ENCODE measurements at regions not wholly inside any gene's neighbourhood (a gene's known extent, or its start where the extent isn't known, plus 50 kb on each side); places are given as distances from the start of the nearest gene placed in this dataset.
A peak's percentile ranks its signal among the peaks of the same experiment; 100 is the strongest.

DNA sequence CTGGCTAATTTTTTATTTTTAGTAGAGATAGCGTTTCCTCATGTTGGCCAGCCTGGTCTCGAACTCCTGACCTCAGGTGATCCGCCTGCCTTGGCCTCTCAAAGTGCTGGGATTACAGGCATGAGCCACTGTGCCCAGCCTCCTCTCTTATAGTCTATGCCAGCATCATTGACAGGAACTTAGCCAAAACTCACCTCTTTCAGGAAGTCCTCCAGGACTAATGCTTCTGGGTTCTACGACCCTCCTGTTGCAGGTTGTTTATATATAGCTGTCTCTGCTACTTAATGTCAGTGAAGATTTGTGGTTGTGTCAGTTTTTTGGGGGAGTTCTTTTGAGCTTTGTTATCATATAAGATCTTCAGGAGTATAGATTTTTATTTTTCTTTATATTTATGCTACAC lies 112.1 kb upstream of the CDC42EP3 start:
- intact Hi-C loops (cut with DNase I) = no loop called here
- ATAC-seq (no peak), DNase-seq (no peak)
- Histone ChIP-seq H3K9me3 (ENCODE audit: control insufficient read depth, low read length) (no peaks in the 10 kb centered on the region), H3K27me3 (ENCODE audit: control insufficient read depth, insufficient read depth) (no peaks in the 10 kb centered on the region), H3K4me3 (ENCODE audit: low read length) (no peak overlapping the region), H3K4me1 (ENCODE audit: control insufficient read depth, insufficient read depth, low read length) (peaks cover 1% of the 10 kb centered on the region), H3K27ac (ENCODE audit: low read length) (no peak overlapping the region)
- WGBS = 93% methylated on average over 4 of the region's 4 CpGs

DNA sequence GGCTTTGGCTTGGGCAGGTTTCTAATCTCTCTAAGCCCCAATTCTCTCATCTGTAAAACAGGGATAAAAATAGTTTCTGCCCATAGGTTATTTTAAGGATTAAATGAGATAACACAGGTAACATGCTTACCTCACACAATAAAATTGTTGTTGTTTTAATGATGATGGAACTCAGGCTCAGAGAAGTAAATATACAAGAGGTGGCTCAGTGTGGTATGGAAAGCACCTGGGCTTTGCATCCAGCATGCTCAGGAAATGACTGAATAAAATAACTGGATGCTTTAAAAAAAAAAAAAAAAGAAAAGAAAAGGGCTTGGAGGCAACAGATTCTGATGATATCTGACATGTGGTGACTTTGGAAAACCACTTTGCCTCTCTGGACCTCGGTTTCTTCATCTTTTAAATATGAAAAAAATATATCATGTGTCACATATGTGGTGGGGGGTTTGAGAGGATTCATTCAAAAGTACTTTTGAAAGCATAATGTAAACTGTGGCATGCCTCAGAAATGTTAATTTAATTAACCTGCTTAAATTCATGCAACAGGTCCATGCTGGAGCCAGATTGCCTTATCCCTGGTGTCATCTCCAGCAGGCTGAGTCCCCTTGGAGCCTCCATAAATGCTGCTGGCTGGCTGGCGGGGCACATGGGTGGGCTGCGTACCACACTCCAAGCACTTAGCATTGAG lies 112.8 kb upstream of the CDC42EP3 start:
- peaks cover 1% of the 10 kb centered on the region for H3K4me1 ChIP-seq (ENCODE audit: control insufficient read depth, insufficient read depth, low read length)
- DNase-seq (no peak), ATAC-seq (no peak)
- intact Hi-C loops (cut with DNase I) = no loop called here
- no peaks in the 10 kb centered on the region for H3K9me3 ChIP-seq (ENCODE audit: control insufficient read depth, low read length)
- WGBS = 90% methylated on average over 3 of the region's 3 CpGs
- no peak overlapping the region for H3K4me3 ChIP-seq (ENCODE audit: low read length)
- no peak overlapping the region for H3K27ac ChIP-seq (ENCODE audit: low read length)
- H3K27me3 ChIP-seq (ENCODE audit: control insufficient read depth, insufficient read depth) = no peaks in the 10 kb centered on the region

DNA sequence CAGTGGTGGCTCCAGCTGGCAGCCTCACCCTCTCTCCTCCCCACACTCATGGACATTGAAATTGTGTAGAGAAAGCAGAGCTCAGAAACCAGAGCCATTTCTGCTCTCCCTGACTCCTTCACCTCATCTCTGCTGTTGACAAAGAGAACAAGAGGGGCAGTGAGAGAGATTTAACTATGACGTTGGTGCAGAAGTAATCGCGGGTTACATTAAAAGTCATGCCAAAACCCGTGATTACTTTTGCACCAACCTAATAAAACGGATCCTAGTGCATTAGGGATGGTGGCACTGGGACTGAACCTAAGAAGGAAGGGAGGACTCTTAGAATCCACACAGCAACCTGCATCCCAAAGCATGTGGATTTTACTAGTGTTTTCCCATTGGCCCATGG lies 113.3 kb upstream of the CDC42EP3 start:
- Histone ChIP-seq H3K9me3 (ENCODE audit: control insufficient read depth, low read length) (no peaks in the 10 kb centered on the region), H3K4me3 (ENCODE audit: low read length) (no peak overlapping the region), H3K27me3 (ENCODE audit: control insufficient read depth, insufficient read depth) (no peaks in the 10 kb centered on the region), H3K27ac (ENCODE audit: low read length) (no peak overlapping the region), H3K4me1 (ENCODE audit: control insufficient read depth, insufficient read depth, low read length) (peaks cover 1% of the 10 kb centered on the region)
- ATAC-seq = no peak
- intact Hi-C loops (cut with DNase I) = no loop called here
- WGBS = 83% methylated on average over 5 of the region's 5 CpGs
- DNase-seq = no peak

DNA sequence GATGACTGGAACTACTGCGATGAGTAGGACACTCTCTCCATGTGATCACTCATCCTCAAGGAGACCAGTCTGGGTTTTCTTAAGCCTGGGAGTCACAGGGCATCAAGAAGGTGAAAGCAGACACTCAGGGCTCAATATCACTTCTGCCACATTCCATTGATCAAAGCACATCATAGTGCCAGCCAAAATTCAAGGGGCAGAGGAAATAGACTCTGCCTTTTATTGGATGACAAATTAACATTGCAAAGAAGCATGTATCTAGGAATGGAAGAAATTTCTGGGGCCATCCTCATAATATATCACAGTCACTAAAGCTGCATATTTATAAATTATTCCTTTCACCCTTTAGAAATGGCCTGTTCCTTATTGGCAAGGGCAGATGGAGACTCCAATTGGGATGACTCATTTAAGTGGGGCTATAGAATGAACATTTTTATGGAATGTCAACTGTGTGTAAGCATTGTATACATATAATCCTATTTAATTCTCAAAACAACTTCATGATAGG lies 114.8 kb upstream of the CDC42EP3 start:
- no peak overlapping the region for H3K4me3 ChIP-seq (ENCODE audit: low read length)
- peaks cover 1% of the 10 kb centered on the region for H3K4me1 ChIP-seq (ENCODE audit: control insufficient read depth, insufficient read depth, low read length)
- no peak overlapping the region for H3K27ac ChIP-seq (ENCODE audit: low read length)
- intact Hi-C loops (cut with DNase I) = no loop called here
- H3K27me3 ChIP-seq (ENCODE audit: control insufficient read depth, insufficient read depth) = no peaks in the 10 kb centered on the region
- no peaks in the 10 kb centered on the region for H3K9me3 ChIP-seq (ENCODE audit: control insufficient read depth, low read length)
- WGBS = 80% methylated on average over 1 of the region's 1 CpG
- DNase-seq (no peak), ATAC-seq (no peak)

DNA sequence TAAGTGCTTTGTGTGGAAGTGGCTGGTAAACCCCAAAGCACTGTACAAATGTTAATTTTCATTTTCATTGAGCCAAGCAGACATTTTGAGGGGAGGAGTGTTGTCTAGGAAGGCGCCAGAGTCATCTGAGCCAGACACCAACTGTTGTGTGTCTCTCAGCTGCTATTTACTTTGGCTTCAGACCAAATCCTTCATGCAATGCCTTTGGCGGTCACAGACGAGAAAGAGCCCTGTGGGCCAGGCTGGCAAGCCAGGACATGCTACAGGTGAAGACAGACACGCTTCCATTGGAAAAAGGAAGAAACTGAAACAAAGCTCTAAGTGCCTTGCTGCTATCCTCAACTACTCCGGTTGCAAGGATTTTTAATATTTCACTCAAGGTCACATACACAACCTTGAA lies 115.4 kb upstream of the CDC42EP3 start:
- Histone ChIP-seq H3K9me3 (ENCODE audit: control insufficient read depth, low read length) (no peaks in the 10 kb centered on the region), H3K4me3 (ENCODE audit: low read length) (no peak overlapping the region), H3K27me3 (ENCODE audit: control insufficient read depth, insufficient read depth) (no peaks in the 10 kb centered on the region), H3K27ac (ENCODE audit: low read length) (no peak overlapping the region), H3K4me1 (ENCODE audit: control insufficient read depth, insufficient read depth, low read length) (peaks cover 1% of the 10 kb centered on the region)
- DNase-seq (no peak), ATAC-seq (peak in 1 of 2 donors; percentile 66)
- WGBS = 53% methylated on average over 5 of the region's 5 CpGs
- intact Hi-C loops (cut with DNase I) = no loop called here

DNA sequence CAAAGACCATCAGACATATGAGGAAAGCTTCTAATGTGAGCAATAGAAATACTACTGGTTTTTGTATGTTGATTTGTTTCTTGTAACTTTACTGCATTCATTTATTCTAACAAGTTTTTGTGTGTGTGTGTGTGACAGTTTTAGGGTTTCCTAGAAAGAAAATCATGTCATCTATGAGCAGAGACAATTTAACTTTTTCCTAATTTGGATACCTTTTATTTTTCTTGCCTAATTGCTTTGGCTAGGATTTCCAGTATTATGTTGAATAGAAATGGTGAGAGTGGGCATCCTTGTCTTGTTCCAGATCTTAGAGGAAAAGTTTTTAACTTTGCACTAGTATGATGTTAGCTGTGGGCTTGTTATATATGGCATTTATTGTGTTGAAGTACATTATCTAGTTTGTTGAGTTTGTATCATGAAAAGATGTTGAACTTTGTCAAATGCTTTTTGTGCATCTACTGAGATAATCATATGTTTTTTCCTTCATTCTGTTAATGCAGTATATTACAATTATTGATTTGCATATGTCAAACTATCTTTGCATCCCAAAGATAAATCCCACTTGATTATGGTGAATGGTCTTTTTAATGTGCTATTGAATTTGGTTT lies 117.3 kb upstream of the CDC42EP3 start:
- ATAC-seq (no peak), DNase-seq (no peak)
- intact Hi-C loops (cut with DNase I) = no loop called here
- no peak overlapping the region for H3K27ac ChIP-seq (ENCODE audit: low read length)
- H3K4me3 ChIP-seq (ENCODE audit: low read length) = no peak overlapping the region
- H3K9me3 ChIP-seq (ENCODE audit: control insufficient read depth, low read length) = no peaks in the 10 kb centered on the region
- peaks cover 2% of the 10 kb centered on the region for H3K4me1 ChIP-seq (ENCODE audit: control insufficient read depth, insufficient read depth, low read length)
- no peaks in the 10 kb centered on the region for H3K27me3 ChIP-seq (ENCODE audit: control insufficient read depth, insufficient read depth)

DNA sequence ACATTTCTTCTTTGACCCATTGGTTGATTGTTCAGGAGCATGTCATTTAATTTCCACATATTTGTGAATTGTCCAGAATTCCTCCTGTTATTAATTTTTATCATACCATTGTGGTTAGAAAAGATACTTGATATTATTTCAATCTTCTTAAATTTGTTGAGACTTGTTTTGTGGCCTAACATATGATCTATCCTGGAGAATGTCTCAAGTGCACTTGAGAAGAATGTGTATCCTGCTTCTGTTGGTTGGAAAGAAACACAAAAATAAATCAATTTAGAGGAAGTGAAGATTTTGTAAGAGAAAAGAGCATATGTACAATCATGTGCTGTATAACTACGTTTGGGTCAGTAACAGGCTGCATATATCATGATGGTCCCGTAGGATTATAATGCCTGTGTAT lies 118.6 kb upstream of the CDC42EP3 start:
- no peaks in the 10 kb centered on the region for H3K27me3 ChIP-seq (ENCODE audit: control insufficient read depth, insufficient read depth)
- WGBS = 75% methylated on average over 2 of the region's 2 CpGs
- no peak overlapping the region for H3K27ac ChIP-seq (ENCODE audit: low read length)
- intact Hi-C loops (cut with DNase I) = no loop called here
- H3K4me1 ChIP-seq (ENCODE audit: control insufficient read depth, insufficient read depth, low read length) = peaks cover 4% of the 10 kb centered on the region
- H3K4me3 ChIP-seq (ENCODE audit: low read length) = no peak overlapping the region
- no peak for ATAC-seq
- H3K9me3 ChIP-seq (ENCODE audit: control insufficient read depth, low read length) = no peaks in the 10 kb centered on the region
- no peak for DNase-seq

DNA sequence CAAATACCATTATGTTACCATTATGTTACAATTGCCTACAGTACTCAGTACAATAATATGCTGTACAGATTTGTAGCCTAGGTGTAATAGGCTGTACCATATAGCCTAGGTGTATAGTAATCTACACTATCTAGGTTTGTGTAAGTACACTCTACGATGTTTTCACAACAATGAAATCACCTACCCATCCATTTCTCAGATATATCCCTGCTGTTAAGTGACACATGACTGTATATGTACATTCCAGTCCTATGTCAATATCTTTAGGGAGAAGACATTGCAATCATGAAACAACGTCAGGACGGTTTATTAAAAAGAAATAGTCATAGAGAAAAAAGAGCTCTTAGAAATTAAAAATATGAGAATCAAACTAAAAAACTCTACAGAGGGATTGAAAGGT lies 119.0 kb upstream of the CDC42EP3 start:
- intact Hi-C loops (cut with DNase I) = no loop called here

DNA sequence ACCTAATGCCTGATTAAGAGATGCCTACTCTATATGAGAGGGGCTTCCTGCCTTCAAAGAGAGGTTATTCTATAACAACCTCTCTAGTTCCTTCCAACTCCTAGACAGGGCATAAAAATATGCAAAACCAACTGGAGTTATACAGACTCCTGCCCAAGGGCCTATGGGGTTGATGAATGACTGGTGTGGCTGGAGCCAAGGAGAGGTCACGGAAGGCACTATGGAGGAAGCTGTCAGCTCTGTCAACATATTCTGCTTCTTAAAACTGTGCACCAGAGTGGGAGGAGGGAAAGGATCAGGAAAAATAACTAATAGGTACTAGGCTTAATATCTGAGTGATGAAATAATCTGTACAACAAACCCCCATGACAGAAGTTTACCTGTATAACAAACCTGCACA lies 120.9 kb upstream of the CDC42EP3 start:
- H3K4me1 ChIP-seq (ENCODE audit: control insufficient read depth, insufficient read depth, low read length) = peaks cover 3% of the 10 kb centered on the region
- no peak overlapping the region for H3K4me3 ChIP-seq (ENCODE audit: low read length)
- ATAC-seq (no peak), DNase-seq (no peak)
- no peak overlapping the region for H3K27ac ChIP-seq (ENCODE audit: low read length)
- intact Hi-C loops (cut with DNase I) = no loop called here
- no peaks in the 10 kb centered on the region for H3K27me3 ChIP-seq (ENCODE audit: control insufficient read depth, insufficient read depth)
- no peaks in the 10 kb centered on the region for H3K9me3 ChIP-seq (ENCODE audit: control insufficient read depth, low read length)
- 84% methylated on average over 1 of the region's 1 CpG for WGBS

More for the DNA sequence above, 119.0 kb upstream of the CDC42EP3 start:
- 73% methylated on average over 3 of the region's 3 CpGs for WGBS
- peaks cover 4% of the 10 kb centered on the region for H3K4me1 ChIP-seq (ENCODE audit: control insufficient read depth, insufficient read depth, low read length)
- no peaks in the 10 kb centered on the region for H3K27me3 ChIP-seq (ENCODE audit: control insufficient read depth, insufficient read depth)
- no peak overlapping the region for H3K4me3 ChIP-seq (ENCODE audit: low read length)
- no peak for ATAC-seq
- no peak for DNase-seq
- no peaks in the 10 kb centered on the region for H3K9me3 ChIP-seq (ENCODE audit: control insufficient read depth, low read length)
- H3K27ac ChIP-seq (ENCODE audit: low read length) = no peak overlapping the region

DNA sequence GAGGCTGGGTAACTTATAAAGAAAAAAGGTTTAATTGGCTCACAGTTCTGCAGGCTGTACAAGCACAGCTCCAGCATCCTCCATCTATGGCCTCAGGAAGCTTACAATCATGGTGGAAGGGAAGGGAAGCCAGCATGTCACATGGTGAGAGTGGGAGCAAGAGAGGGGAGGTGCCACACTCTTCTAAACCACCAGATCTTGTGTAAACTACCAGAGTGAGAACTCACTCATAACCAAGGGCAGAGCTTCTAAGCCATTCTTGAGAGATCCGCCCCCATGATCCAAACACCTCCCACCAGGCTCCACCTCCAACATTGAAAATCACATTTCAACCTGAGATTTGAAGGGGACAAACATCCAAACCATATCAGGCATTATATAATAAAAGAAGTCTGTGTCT lies 121.6 kb upstream of the CDC42EP3 start:
- no peak overlapping the region for H3K27ac ChIP-seq (ENCODE audit: low read length)
- no peak overlapping the region for H3K4me3 ChIP-seq (ENCODE audit: low read length)
- no peak for DNase-seq
- no peaks in the 10 kb centered on the region for H3K27me3 ChIP-seq (ENCODE audit: control insufficient read depth, insufficient read depth)
- H3K9me3 ChIP-seq (ENCODE audit: control insufficient read depth, low read length) = no peaks in the 10 kb centered on the region
- WGBS = 96% methylated on average over 1 of the region's 1 CpG
- no peak for ATAC-seq
- peaks cover 3% of the 10 kb centered on the region for H3K4me1 ChIP-seq (ENCODE audit: control insufficient read depth, insufficient read depth, low read length)
- intact Hi-C loops (cut with DNase I) = no loop called here

DNA sequence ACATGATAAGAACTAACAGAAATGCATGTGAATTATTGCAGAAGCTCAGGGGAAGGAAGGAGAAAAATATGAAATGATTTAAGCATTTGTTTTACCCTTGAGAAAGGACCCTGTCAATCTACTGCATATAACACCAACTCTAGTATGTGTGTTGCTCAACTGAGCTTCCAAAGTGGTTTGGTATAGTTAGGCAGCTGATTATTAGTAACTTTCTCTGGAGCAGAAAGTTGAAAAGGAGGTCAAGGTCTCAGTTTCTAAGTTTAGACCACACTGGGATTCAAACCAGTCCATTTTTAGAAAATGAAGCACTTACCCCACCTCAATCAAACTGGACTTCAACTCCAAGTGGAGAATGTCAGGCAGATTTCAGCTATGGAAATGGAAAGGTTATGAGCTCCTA lies 123.3 kb upstream of the CDC42EP3 start:
- intact Hi-C loops (cut with DNase I) = no loop called here
- Histone ChIP-seq H3K4me3 (ENCODE audit: low read length) (no peak overlapping the region), H3K9me3 (ENCODE audit: control insufficient read depth, low read length) (no peaks in the 10 kb centered on the region), H3K27me3 (ENCODE audit: control insufficient read depth, insufficient read depth) (no peaks in the 10 kb centered on the region), H3K27ac (ENCODE audit: low read length) (peak overlapping the region; percentile 95), H3K4me1 (ENCODE audit: control insufficient read depth, insufficient read depth, low read length) (peaks cover 3% of the 10 kb centered on the region)
- DNase-seq (no peak), ATAC-seq (peak; percentile 74 to 78)

DNA sequence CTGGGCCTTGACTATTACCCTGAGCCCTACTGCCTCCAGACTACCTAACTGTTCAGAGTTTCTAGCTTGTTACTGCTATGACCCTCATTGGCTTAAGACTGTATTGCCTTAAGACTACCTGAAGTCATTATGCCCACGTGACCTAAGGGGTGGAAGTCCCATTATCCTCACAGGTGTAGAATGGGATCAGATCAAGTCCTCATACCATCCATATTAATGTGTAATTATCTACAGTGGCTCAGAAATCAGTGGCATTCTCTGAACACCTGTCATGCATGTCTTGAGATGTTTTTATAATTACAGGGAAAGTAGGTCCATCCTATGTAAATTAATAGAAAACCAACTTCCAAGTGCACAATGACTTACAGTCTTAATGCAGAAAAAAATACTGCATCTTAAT lies 124.0 kb upstream of the CDC42EP3 start:
- 97% methylated on average over 1 of the region's 1 CpG for WGBS
- Histone ChIP-seq H3K9me3 (ENCODE audit: control insufficient read depth, low read length) (no peaks in the 10 kb centered on the region), H3K4me3 (ENCODE audit: low read length) (no peak overlapping the region), H3K27me3 (ENCODE audit: control insufficient read depth, insufficient read depth) (no peaks in the 10 kb centered on the region), H3K4me1 (ENCODE audit: control insufficient read depth, insufficient read depth, low read length) (peaks cover 3% of the 10 kb centered on the region), H3K27ac (ENCODE audit: low read length) (peak overlapping the region; percentile 95)
- intact Hi-C loops (cut with DNase I) = no loop called here
- ATAC-seq = no peak
- DNase-seq = no peak
